Renal pelvis (tissue), 1 donor: ENCODE measurements at regions not wholly inside any gene's neighbourhood (a gene's known extent, or its start where the extent isn't known, plus 50 kb on each side); places are given as distances from the start of the nearest gene placed in this dataset.
"Not testable (repeated sequence)": the region's sequence is repeated elsewhere in the genome, so short reads cannot be mapped to it uniquely, and the experiment has no call there.

Experiments
- DNase-seq: peaks from one replicate; pipeline ENCODE4 v3.0.0-alpha.2; 2013

GRCh38 chr2:78145395-78145996 is 623.3 kb upstream of the LRRTM4 start:
- DNase-seq: no peak

GRCh38 chr2:78145997-78146722 is 624.0 kb upstream of the LRRTM4 start:
- DNase-seq: no peak

- DNase-seq: no peak
Measured at GRCh38 chr2:78147466-78147865, 625.3 kb upstream of the LRRTM4 start.

GRCh38 chr2:78154586-78154985 is 632.4 kb upstream of the LRRTM4 start:
- no peak for DNase-seq

GRCh38 chr2:78162202-78162601 is 640.0 kb upstream of the LRRTM4 start:
- DNase-seq: no peak

GRCh38 chr2:78172157-78172556 is 650.0 kb upstream of the LRRTM4 start:
- DNase-seq: not testable (repeated sequence)

- no peak for DNase-seq
Measured at GRCh38 chr2:78175645-78176044, 653.5 kb upstream of the LRRTM4 start.

GRCh38 chr2:78201064-78201575 is 678.9 kb upstream of the LRRTM4 start:
- DNase-seq: no peak

GRCh38 chr2:78202366-78202765 is 680.2 kb upstream of the LRRTM4 start:
- no peak for DNase-seq

- DNase-seq: no peak
Measured at GRCh38 chr2:78202986-78203670, 681.0 kb upstream of the LRRTM4 start.

GRCh38 chr2:78218066-78218465 is 695.9 kb upstream of the LRRTM4 start:
- DNase-seq: no peak

GRCh38 chr2:78237704-78238103 is 715.5 kb upstream of the LRRTM4 start:
- no peak for DNase-seq

- DNase-seq: no peak
Measured at GRCh38 chr2:78245394-78246135, 723.4 kb upstream of the LRRTM4 start.

- DNase-seq: no peak
Measured at GRCh38 chr2:78251708-78252107, 729.5 kb upstream of the LRRTM4 start.

GRCh38 chr2:78260861-78261260 is 738.7 kb upstream of the LRRTM4 start:
- DNase-seq: no peak

- no peak for DNase-seq
Measured at GRCh38 chr2:78261454-78261853, 739.3 kb upstream of the LRRTM4 start.

GRCh38 chr2:78262089-78262488 is 739.9 kb upstream of the LRRTM4 start:
- DNase-seq: not testable (repeated sequence)

GRCh38 chr2:78262713-78263375 is 740.7 kb upstream of the LRRTM4 start:
- no peak for DNase-seq

GRCh38 chr2:78263571-78263970 is 741.4 kb upstream of the LRRTM4 start:
- no peak for DNase-seq

- no peak for DNase-seq
Measured at GRCh38 chr2:78264130-78264529, 742.0 kb upstream of the LRRTM4 start.

- no peak for DNase-seq
Measured at GRCh38 chr2:78281164-78281563, 744.3 kb upstream of the REG3G start.
